ENCODE measurements at regions not wholly inside any gene's neighbourhood (a gene's known extent, or its start where the extent isn't known, plus 50 kb on each side); places are given as distances from the start of the nearest gene placed in this dataset.
"Not testable (repeated sequence)": the region's sequence is repeated elsewhere in the genome, so short reads cannot be mapped to it uniquely, and the experiment has no call there.

- DNase-seq, result not testable (repeated sequence)
These were observed 180.7 kb upstream of the TMEM196 start for GRCh38 chr7:19954166-19954565.

- DNase-seq, result not testable (repeated sequence)
These were observed 180.0 kb upstream of the TMEM196 start for GRCh38 chr7:19953411-19953810.

DNA sequence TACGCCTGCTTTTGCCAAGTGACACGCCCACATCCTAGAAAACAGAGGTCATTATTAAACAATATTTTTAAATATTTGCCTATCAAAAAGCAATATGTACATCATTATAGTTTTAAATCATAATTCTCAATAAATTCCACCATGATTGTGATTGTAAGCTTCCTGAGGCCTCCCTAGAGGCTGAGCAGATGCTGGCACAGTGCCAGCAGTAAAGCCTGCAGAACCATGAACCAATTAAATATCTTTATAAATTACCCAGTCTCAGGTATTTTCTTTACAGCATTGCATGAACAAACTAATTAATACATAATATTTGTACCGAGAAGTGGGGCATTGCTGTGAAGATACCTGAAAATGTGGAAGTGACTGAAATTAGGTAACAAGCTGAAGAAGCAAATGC, 174.7 kb upstream of the TMEM196 start:
- DNase-seq, result no peak

DNA sequence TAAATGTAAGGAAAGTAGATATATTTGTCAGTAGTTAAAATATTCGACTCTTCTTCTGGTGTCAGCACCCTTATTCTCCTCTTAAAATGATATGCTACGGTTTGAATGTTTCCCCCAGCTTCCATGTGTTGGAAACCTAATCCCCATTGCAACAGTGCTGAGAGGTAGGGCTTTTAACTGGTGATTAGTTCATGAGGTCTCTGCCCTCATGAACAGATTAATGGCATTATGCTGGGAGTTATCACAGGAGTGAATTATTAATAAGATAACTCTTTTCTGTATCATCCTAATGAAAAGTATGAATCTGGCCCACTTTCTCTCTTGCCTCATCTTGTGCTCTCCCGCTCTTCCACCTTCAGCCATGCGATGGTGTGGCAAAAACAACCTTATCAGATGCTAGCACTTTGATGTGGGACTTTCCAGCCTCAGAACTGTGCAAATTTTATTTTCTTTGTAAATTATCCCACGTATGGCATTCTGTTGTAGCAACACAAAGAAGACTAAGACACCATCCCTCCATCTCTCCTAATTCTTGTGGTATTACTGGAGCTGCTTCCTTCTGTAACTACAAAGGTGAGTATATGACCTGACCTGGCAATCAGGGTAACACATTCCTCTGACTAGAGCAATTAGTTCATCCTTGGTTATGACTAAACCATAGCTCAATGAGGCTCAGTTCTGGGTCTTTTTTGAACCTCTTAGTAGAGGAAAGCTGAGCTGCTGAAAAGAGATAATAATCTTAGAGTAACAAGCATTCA, 171.1 kb upstream of the TMEM196 start:
- DNase-seq, result no peak

DNA sequence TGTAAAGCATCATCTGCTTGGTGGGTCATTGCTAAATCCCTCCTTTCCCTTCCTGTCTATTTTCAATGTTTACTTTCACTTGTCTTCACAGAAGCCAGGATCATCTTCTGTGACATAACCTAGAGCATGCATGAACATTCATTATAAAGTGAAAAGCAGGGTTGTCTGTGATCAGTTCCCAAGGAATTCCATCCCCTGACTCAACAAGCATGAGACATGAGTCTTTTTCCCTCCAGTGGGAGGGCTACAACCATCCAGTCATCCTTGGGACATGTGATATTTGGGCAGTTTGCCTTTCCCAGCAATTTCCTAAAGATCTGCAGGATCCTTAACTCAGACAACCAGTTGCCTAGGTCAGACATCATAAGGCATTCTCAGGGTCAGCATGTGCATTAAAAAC, 166.3 kb upstream of the TMEM196 start:
- DNase-seq, result no peak

DNA sequence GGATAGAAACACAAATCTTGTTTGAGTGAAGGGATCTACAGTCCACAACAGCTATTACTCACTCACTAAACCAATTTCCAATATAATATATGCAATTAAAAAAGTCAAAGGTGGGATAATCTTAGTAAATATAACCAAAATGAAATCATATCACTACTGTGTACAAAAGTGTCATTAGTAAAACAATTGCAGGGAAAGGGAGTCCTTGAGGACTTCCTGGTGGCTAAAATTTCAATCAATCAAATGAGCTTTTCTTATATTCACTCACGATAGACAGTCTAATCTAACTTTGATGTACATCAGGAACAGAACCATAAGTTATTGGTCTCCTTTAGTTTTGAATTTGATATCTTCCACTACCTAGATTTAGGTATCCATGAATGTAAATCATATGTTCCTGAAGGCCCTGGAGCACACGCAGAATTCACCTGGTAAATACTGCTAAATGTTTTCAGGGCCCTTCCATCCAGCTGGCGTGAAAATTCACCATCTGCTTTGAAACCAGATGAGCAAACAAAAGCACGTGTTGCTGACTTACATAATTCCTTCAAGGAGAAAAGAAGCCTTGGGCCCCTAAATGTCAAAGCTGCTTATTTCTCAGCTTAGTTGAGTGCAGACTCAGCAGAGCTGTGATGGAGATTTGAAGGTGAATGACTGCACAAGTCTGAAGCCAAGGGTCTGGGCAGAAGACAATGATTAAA, 159.3 kb upstream of the TMEM196 start:
- DNase-seq, result no peak

DNA sequence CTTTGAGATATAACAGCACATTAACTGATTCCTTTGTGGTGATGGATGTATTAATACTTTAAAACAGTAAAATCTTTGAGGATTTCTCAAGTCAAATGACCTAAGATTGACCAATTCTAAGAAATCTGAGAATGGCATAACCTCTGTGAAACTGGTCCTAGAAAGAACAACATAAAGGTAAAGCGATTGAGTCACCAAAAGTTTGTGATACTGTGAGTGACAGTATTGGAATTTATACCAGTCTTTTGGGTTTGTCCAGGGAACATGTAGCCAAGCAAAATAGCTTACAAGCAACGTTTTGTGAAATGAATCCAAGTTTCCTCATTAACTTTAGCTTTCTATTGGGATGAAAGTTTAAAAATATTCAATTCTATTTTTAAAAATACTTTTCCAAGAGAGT, 157.4 kb upstream of the TMEM196 start:
- no peak for DNase-seq

DNA sequence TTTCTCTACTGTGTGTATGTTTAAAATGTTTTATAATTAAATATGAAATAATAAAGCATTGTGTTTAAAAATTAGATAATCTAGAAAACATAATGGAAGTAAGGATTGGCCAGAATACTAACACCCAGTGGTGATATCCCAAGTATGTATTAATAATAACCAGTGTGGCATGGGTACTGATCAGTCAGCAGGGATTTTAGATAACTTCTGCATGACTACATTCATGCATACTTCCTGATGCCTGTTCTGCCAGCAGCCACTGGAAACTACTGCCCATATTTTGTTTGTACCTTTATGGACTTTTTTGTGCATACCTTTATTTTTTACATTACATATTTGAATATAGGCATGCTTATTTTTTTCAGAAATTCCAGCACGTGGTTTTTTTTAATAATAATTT, 156.6 kb upstream of the TMEM196 start:
- DNase-seq, result no peak

DNA sequence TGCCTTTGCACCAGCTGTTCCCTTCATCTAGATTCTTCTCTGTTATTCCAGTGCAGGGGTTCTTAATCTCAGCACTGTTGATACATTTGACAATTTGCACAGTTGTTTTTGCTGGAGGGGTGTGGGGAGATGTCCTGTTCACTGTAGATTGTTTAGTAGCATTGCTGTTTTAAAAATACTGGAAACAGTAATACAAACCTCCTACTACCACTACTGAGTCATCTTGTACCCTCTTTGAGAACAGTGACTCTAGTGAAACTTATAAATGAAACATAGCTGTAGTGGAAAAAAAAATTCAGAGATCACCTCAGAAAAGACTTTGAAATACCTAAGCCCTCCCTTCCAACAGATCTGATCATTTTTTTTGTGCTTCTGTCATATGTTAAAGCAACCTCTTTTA, 154.8 kb upstream of the TMEM196 start:
- no peak for DNase-seq

GRCh38 chr7:19920705-19921104, 147.3 kb upstream of the TMEM196 start:
- no peak for DNase-seq

GRCh38 chr7:19920166-19920565, 146.7 kb upstream of the TMEM196 start:
- no peak for DNase-seq

GRCh38 chr7:19919261-19920095, 146.1 kb upstream of the TMEM196 start:
- DNase-seq, result no peak

GRCh38 chr7:19916046-19916445, 142.6 kb upstream of the TMEM196 start:
- no peak for DNase-seq

GRCh38 chr7:19915596-19915995, 142.2 kb upstream of the TMEM196 start:
- DNase-seq, result no peak

GRCh38 chr7:19914866-19915265, 141.4 kb upstream of the TMEM196 start:
- no peak for DNase-seq

DNA sequence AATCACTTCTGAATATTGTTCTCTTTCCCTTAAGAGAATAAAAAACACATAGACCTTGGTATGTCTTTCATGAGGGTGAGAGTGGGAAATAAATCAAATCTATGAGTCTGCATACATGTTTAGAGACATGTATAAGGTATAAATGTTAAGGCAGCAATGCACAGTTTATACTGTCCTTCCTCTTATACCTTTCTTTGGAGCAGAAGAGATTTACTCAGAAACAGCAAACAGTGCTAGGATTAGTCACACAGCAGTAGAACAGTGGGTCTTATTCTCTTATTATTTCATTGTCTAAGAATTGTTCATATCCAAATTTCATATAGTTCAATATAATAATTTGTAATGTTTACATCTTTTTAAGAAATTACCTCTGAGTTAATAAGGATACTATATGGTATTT, 126.7 kb upstream of the TMEM196 start:
- no peak for DNase-seq

GRCh38 chr7:19899529-19899928, 126.1 kb upstream of the TMEM196 start:
- DNase-seq, result no peak

GRCh38 chr7:19882893-19883292, 109.5 kb upstream of the TMEM196 start:
- not testable (repeated sequence) for DNase-seq

DNA sequence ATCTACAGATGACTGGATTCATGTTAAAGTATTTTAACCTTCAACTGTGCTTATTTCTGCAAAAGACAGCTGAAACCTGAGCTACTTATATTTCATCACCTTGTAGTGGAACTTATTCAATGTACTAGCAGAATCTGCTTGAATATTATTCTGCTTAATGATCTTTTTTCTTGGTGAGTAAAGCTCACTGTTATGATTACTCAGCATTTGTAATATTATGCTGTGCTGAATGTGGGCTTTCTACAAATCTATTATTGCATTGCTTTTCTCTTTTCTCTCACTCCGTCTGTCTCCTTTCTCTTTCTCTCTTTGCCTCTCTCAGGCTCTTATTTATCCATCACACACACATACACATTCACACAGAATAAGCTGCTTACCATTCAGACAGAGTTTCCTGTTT, 98.7 kb upstream of the TMEM196 start:
- no peak for DNase-seq

GRCh38 chr7:19871102-19871501, 97.7 kb upstream of the TMEM196 start:
- no peak for DNase-seq

DNA sequence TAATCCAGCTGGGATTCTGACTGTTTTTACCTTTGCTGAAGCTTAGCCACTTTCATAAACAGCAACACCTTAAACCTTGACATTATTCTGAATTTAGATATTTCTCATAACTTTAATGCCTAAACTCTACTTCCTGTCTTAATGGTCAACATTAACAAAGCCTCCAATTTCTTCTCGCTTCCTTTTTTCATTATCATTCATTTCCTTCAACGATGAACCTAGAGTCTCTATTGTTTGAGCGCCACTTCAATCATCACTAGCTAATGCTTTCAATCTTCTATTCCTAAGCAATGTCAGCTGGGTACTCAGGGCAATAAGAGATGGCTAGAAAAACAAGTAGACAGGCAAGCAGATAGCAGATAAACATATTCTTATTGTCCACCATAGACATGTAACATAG, 96.6 kb upstream of the TMEM196 start:
- DNase-seq, result no peak

DNA sequence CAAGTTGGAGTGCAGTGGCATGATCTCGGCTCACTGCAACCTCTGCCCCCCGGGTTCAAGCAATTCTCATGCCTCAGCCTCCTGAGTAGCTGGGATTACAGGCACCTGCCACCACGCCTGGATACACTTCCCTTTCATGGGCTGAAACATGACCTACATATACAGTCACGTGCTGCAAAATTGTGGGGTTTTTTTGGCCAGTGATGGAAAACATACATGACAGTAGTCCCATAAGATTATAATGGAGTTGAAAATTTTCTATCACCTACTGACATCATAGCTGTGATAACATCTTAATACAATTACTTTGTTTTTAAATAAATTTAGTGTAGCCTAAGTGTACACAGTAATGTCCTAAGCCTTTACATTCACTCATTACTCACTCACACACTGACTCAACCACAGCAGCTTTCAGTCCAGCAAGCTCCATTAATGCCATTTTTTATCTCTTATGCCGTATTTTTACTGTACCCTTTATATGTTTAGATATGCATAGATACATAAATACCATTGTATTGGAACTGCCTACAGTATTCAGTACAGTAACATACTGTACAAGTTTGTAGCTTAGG, 79.9 kb upstream of the TMEM196 start:
- no peak for DNase-seq

DNA sequence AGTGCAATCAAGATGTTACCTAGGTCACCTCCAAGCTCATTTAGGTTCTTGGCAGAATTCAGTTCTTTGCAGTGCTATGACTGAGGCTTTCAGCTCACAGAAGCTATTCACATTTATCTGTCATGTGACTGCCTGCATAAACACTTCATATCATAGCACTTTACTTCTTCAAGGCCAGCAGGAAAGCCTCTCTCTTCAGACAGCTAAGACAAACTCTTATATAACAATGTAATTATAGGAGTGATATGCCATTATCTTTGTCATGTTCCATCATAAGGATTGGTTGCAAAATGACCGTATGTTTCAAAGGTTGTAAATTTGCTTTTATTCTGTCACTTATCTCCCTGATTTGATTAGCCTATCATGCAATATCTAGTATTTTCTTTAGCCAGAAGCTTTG, 78.8 kb upstream of the TMEM196 start:
- no peak for DNase-seq
